Esophagus squamous epithelium (tissue), 5 donors: ENCODE measurements at regions not wholly inside any gene's neighbourhood (a gene's known extent, or its start where the extent isn't known, plus 50 kb on each side); places are given as distances from the start of the nearest gene placed in this dataset.

Experiments
- DNase-seq: peaks from one replicate; lab custom pipeline; 2025; lab: John Stamatoyannopoulos, UW
- H3K27ac ChIP-seq, 4 donors: fragments of 200-600 bp; sonication (generic); one replicate each; pipeline ENCODE4 v1.5.1; 2016 to 2019; ENCODE audit warnings: mild to moderate bottlenecking in 1 of 4
- H3K27me3 ChIP-seq, 4 donors: fragments of 200-600 bp; sonication (generic); 1 replicate in 3 of 4; 2 replicates in 1 of 4; pipeline versions ENCODE4 v1.5.1 to v1.6.0; 2017 to 2021; ENCODE audit warnings: antibody characterized with exemption in 1 of 4
- H3K36me3 ChIP-seq, 3 donors: fragments of 200-600 bp; sonication (generic); one replicate each; pipeline ENCODE4 v1.5.1; 2016 to 2019
- H3K4me1 ChIP-seq, 3 donors: fragments of 200-600 bp; sonication (generic); one replicate each; pipeline ENCODE4 v1.5.1; 2017 to 2019
- H3K4me3 ChIP-seq, 4 donors: fragments of 200-600 bp; sonication (generic); 1 replicate in 3 of 4; 2 replicates in 1 of 4; pipeline ENCODE4 v1.5.1; 2016 to 2019; ENCODE audit warnings: mild to moderate bottlenecking in 2 of 4, moderate library complexity in 1 of 4
- H3K9me3 ChIP-seq, 3 donors: fragments of 200-600 bp; sonication (generic); one replicate each; pipeline ENCODE4 v1.5.1; 2016 to 2019
- POLR2A ChIP-seq, 4 donors: fragments of 450-650 bp; IDR thresholded peaks; one replicate each; pipeline ENCODE4 v1.6.1; 2017; ENCODE audit warnings: antibody characterized with exemption in 4 of 4, mild to moderate bottlenecking in 4 of 4, moderate library complexity in 3 of 4
- WGBS, 2 donors: methylation state at CpG; one replicate each; pipeline ENCODE4 v1.1.5; 2018; 5-methylcytosine and 5-hydroxymethylcytosine counted together
- intact Hi-C: fragments of 100-400 bp; cut with DNase I; formaldehyde crosslinking; loops from one replicate; pipeline ENCODE4 v1.15.0; 2022
- TF ChIP-seq, protein P1 (sequence below), 6 experiments: fragments of 450-650 bp in 4 of 6; fragments of 200-600 bp in 2 of 6; sonication (generic) in 2 of 6; IDR thresholded peaks; one replicate each; pipeline ENCODE4 v1.5.1; 2016 to 2019; ENCODE audit warnings: antibody characterized with exemption in 6 of 6, mild to moderate bottlenecking in 4 of 6, moderate library complexity in 4 of 6
- donor health status: DM: yes; HTN: yes; CAD: no.

DNA sequence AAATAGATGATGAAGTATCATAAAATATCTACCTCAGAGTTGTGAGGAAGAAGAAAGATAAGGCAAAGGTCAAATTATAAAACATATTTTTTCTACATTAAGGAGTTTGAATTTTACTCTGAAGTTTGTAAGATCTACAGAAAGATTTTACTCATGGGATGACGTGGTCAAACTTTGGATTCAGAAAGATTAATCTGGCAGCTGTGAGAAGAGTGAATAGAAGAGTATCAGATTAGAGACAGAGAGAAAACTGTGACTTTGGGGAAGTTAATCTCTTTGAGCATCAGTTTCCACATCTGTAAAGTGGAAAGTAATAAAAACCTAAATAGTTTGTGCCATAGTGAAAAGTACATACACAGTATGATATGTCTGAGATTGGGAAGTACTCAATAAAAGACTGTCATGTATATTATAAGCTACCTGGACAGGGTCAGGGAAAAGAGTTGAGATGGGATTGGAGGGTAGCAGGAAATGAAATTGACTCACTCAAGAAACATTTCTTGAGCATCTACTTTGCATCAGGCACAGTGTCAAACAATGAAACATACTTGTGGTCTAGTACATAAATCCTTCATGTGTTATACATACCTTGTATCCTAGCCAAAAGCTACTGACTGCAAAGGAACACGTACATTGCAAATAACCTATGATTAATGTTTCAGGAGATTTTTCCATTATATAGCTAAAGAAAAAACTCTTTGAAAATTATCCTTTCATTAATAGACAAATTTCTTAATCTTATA lies 222.1 kb downstream of the TMEM200A start:
- Histone ChIP-seq H3K9me3 (peaks cover 0 to 4% (median 0%) of the 10 kb centered on the region in 3 donors), H3K4me1 (no peaks in the 10 kb centered on the region), H3K27ac (no peak overlapping the region), H3K4me3 (no peak overlapping the region), H3K36me3 (no peaks in the 10 kb centered on the region), H3K27me3 (no peaks in the 10 kb centered on the region)
- TF ChIP-seq, protein P1, sequence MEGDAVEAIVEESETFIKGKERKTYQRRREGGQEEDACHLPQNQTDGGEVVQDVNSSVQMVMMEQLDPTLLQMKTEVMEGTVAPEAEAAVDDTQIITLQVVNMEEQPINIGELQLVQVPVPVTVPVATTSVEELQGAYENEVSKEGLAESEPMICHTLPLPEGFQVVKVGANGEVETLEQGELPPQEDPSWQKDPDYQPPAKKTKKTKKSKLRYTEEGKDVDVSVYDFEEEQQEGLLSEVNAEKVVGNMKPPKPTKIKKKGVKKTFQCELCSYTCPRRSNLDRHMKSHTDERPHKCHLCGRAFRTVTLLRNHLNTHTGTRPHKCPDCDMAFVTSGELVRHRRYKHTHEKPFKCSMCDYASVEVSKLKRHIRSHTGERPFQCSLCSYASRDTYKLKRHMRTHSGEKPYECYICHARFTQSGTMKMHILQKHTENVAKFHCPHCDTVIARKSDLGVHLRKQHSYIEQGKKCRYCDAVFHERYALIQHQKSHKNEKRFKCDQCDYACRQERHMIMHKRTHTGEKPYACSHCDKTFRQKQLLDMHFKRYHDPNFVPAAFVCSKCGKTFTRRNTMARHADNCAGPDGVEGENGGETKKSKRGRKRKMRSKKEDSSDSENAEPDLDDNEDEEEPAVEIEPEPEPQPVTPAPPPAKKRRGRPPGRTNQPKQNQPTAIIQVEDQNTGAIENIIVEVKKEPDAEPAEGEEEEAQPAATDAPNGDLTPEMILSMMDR (IDR thresholded peaks at IDR 0.05): no peak
- no peak for TF ChIP-seq POLR2A (IDR thresholded peaks at IDR 0.05)
- WGBS, 2 donors: 29 to 59% methylated on average over 2 of the region's 2 CpGs
- intact Hi-C loops: no loop called here
- no peak for DNase-seq

DNA sequence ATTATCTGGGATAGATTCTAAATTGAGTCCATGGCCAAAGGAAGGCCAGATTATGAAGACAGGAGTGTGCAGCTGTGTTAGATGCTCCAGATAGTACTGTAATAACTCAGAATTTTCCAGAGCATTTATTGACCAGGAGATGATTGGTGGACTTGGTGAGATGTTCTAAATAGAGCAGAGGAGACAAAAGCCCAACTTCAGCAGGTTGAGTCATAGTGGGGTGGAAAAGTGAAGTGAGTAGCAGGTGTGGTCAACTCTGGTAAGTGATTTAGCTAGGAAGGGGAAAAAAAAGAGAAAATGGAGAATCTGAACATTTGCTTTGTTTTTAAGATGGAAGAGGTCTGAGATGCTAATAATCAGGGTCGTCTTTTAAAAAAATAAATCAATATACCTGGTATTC lies 227.4 kb downstream of the TMEM200A start:
- H3K27me3 ChIP-seq: no peaks in the 10 kb centered on the region
- H3K36me3 ChIP-seq: no peaks in the 10 kb centered on the region
- no peak overlapping the region for H3K4me3 ChIP-seq
- WGBS, 2 donors: 89 to 97% methylated on average over 1 of the region's 1 CpG
- intact Hi-C loops: no loop called here
- no peaks in the 10 kb centered on the region for H3K4me1 ChIP-seq
- TF ChIP-seq, protein P1 (IDR thresholded peaks at IDR 0.05): no peak
- no peak for TF ChIP-seq POLR2A (IDR thresholded peaks at IDR 0.05)
- peaks cover 0 to 4% (median 0%) of the 10 kb centered on the region in 3 donors for H3K9me3 ChIP-seq
- DNase-seq: no peak
- no peak overlapping the region for H3K27ac ChIP-seq

DNA sequence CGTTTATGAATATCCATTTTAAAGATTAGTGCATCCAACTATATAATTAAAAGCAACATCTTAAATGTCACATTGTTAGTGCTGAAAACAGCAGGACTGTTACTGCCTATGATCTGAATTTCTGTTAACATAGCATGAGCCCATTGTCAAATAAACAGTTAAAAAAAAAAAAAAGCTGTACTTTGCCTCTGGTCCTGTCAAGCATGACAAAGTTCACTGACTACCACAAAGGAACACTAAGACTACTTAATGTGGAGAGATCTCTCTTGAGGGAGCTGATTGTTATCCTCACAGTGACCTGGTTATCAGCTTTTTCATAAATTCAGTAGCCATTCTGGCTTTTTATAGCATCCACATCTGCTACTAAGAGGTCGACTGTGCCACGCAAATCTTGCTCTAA lies 228.1 kb downstream of the TMEM200A start:
- TF ChIP-seq, protein P1 (IDR thresholded peaks at IDR 0.05): no peak
- no peak for TF ChIP-seq POLR2A (IDR thresholded peaks at IDR 0.05)
- WGBS, 2 donors: 86 to 90% methylated on average over 3 of the region's 3 CpGs
- H3K4me3 ChIP-seq: no peak overlapping the region
- no peak overlapping the region for H3K27ac ChIP-seq
- H3K4me1 ChIP-seq: no peaks in the 10 kb centered on the region
- H3K9me3 ChIP-seq: peaks cover 0 to 4% (median 0%) of the 10 kb centered on the region in 3 donors
- intact Hi-C loops: no loop called here
- H3K36me3 ChIP-seq: no peaks in the 10 kb centered on the region
- DNase-seq: no peak
- no peaks in the 10 kb centered on the region for H3K27me3 ChIP-seq

DNA sequence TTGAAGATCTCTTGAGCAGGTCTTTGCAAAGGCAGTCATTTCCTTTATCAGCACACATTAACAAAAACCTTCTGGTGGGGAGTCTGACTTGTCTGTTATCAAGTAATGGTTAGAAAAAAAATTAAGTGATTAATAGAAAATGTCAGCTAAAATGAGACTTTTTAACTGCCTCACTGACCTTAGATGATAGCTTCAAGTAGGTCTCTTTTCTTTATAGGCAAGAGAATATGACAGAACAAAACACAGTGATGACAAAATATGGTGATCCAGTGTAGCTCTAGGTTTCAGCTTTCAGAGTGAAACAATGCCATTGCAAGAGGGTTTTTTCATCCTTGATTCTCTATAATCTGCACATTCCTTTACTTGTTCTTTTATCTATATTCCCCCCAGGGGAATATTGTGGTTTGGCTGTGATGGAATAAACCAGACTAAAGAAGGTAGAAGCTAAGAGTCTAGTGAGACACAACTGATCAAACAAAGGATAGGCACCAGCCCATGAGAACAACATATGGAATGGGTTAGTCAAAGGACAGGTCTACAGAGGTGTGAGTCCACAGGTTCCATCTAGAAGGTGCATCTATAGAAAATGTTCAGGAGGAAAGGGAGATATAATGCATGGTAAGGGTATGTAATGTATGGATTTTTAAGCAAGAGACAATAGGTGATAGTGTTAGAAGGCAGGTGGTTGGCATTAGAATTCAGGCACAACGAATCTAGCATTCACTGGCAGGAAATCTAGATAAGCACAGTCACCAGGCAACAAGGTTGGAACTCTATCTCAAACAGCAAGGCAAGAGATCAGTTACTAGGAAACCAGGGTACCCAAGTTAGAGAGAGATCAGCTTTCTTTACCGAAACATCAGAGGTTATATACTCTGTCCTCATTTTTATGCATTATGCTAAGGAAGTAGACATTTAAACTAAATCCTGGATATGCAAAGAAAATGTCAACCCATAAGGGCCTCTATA lies 228.9 kb upstream of the SMLR1 start:
- DNase-seq: no peak
- TF ChIP-seq POLR2A (IDR thresholded peaks at IDR 0.05): no peak
- TF ChIP-seq, protein P1 (IDR thresholded peaks at IDR 0.05): no peak
- intact Hi-C loops: no loop called here
- no peaks in the 10 kb centered on the region for H3K36me3 ChIP-seq
- no peak overlapping the region for H3K27ac ChIP-seq
- 65 to 68% methylated on average over 2 of the region's 2 CpGs for WGBS, 2 donors
- no peaks in the 10 kb centered on the region for H3K27me3 ChIP-seq
- H3K4me3 ChIP-seq: no peak overlapping the region
- H3K9me3 ChIP-seq: no peaks in the 10 kb centered on the region
- peaks cover 0 to 6% (median 0%) of the 10 kb centered on the region in 3 donors for H3K4me1 ChIP-seq
